MCF 10A (cell line): ENCODE measurements at regions not wholly inside any gene's neighbourhood (a gene's known extent, or its start where the extent isn't known, plus 50 kb on each side); places are given as distances from the start of the nearest gene placed in this dataset.
A peak's percentile ranks its signal among the peaks of the same experiment; 100 is the strongest.

Source experiments
- BruUV-seq: library from RNA; stranded (reverse); fragments of 400-500 nt; replicated peaks from 2 replicates; lab custom pipeline; 2021; lab: Mats Ljungman, UMichigan
- CTCF ChIA-PET: fragments of 300-600 bp; sonication (Branson Sonifier 250); formaldehyde crosslinking; extraction: SDS; loops from one replicate; lab custom pipeline; 2021; ENCODE audit warnings: antibody characterized with exemption, inconsistent platforms; lab: Yijun Ruan, JAX
- POLR2A ChIA-PET: fragments of 300-600, 350-650 bp; sonication (Branson Sonifier 250); formaldehyde crosslinking; extraction: SDS; loops from one replicate; lab custom pipeline; 2020; ENCODE audit warnings: antibody characterized with exemption, inconsistent platforms; lab: Yijun Ruan, JAX
- DNase-seq: peaks from one replicate; pipeline ENCODE4 v3.0.0-alpha.2; 2018; ENCODE audit not compliant: unreplicated experiment
- H3K27ac Mint-ChIP-seq: one replicate; pipeline ENCODE4 v1.8.0; 2022; ENCODE audit warnings: mild to moderate bottlenecking, low read depth, mixed read lengths; ENCODE audit not compliant: unreplicated experiment
- H3K27me3 Mint-ChIP-seq: one replicate; pipeline ENCODE4 v1.8.0; 2022; ENCODE audit warnings: mixed read lengths; ENCODE audit not compliant: insufficient read depth, unreplicated experiment
- H3K36me3 Mint-ChIP-seq: one replicate; pipeline ENCODE4 v1.8.0; 2022; ENCODE audit warnings: mild to moderate bottlenecking, moderate library complexity, mixed read lengths; ENCODE audit not compliant: insufficient read depth, unreplicated experiment
- H3K4me1 Mint-ChIP-seq: one replicate; pipeline ENCODE4 v1.8.0; 2022; ENCODE audit warnings: mixed read lengths; ENCODE audit not compliant: insufficient read depth, unreplicated experiment
- H3K4me3 Mint-ChIP-seq: one replicate; pipeline ENCODE4 v1.8.0; 2022; ENCODE audit warnings: mild to moderate bottlenecking, moderate library complexity, mixed read lengths; ENCODE audit not compliant: unreplicated experiment
- H3K9me3 Mint-ChIP-seq: one replicate; pipeline ENCODE4 v1.8.0; 2022; ENCODE audit warnings: mixed read lengths; ENCODE audit not compliant: unreplicated experiment
- CTCF ChIP-seq: fragments of 200-600 bp; IDR thresholded peaks from one replicate; pipeline ENCODE4 v1.8.0; 2022; ENCODE audit warnings: antibody characterized with exemption, mild to moderate bottlenecking; ENCODE audit not compliant: unreplicated experiment
- intact Hi-C: fragments of 100-400 bp; cut with micrococcal nuclease; formaldehyde crosslinking; loops from 2 replicates; pipeline ENCODE4 v1.14.1; 2022

GRCh38 chr3:31285833-31286486 lies 246.8 kb upstream of the STT3B start:
- Mint-ChIP-seq H3K4me3 (no peak overlapping the region), H3K27ac (no peak overlapping the region), H3K36me3 (no peaks in the 10 kb centered on the region), H3K27me3 (no peaks in the 10 kb centered on the region), H3K4me1 (peaks cover 9% of the 10 kb centered on the region), H3K9me3 (peaks cover 7% of the 10 kb centered on the region)
- BruUV-seq, result no TSS peak
- ChIA-PET POLR2A (interaction anchor here (0.7 kb wide), 1 partner anchor 714 kb away, joined by 4 read pairs; no protein-coding TSS in a partner anchor), CTCF (interaction anchor here (0.6 kb wide), 2 partner anchors 89 to 441 kb away, joined by 3 read pairs; no protein-coding TSS in a partner anchor)
- DNase-seq, result no peak
- intact Hi-C loops, result no loop called here
- TF ChIP-seq CTCF, result no peak

- Mint-ChIP-seq H3K4me3 (no peak overlapping the region), H3K9me3 (no peaks in the 10 kb centered on the region), H3K4me1 (peaks cover 9% of the 10 kb centered on the region), H3K36me3 (no peaks in the 10 kb centered on the region), H3K27me3 (no peaks in the 10 kb centered on the region), H3K27ac (no peak overlapping the region)
- TF ChIP-seq CTCF, result no peak
- no peak for DNase-seq
- CTCF ChIA-PET, result interaction anchor here (0.7 kb wide), 1 partner anchor 266 kb away, joined by 3 read pairs; no protein-coding TSS in a partner anchor
- POLR2A ChIA-PET, result interaction anchor here (0.7 kb wide), 1 partner anchor 1700 kb away, joined by 3 read pairs; no protein-coding TSS in a partner anchor
- no TSS peak for BruUV-seq
- intact Hi-C loops, result no loop called here
These were observed 244.5 kb upstream of the STT3B start for GRCh38 chr3:31288224-31288623.

- ChIA-PET POLR2A (interaction anchor here (0.5 kb wide), 1 partner anchor 123 kb away, joined by 3 read pairs; no protein-coding TSS in a partner anchor), CTCF (no interaction called here)
- Mint-ChIP-seq H3K4me1 (peaks cover 9% of the 10 kb centered on the region), H3K36me3 (no peaks in the 10 kb centered on the region), H3K27ac (no peak overlapping the region), H3K9me3 (no peaks in the 10 kb centered on the region), H3K4me3 (no peak overlapping the region), H3K27me3 (no peaks in the 10 kb centered on the region)
- no peak for TF ChIP-seq CTCF
- intact Hi-C loops, result no loop called here
- BruUV-seq, result no TSS peak
- peak; percentile 46 for DNase-seq
These were observed 244.1 kb upstream of the STT3B start for GRCh38 chr3:31288641-31289100.

GRCh38 chr3:31289584-31289983 lies 243.1 kb upstream of the STT3B start:
- ChIA-PET POLR2A (no interaction called here), CTCF (no interaction called here)
- Mint-ChIP-seq H3K4me1 (peaks cover 9% of the 10 kb centered on the region), H3K27me3 (no peaks in the 10 kb centered on the region), H3K27ac (no peak overlapping the region), H3K36me3 (no peaks in the 10 kb centered on the region), H3K4me3 (no peak overlapping the region), H3K9me3 (no peaks in the 10 kb centered on the region)
- BruUV-seq, result no TSS peak
- no peak for DNase-seq
- intact Hi-C loops, result no loop called here
- no peak for TF ChIP-seq CTCF
